OCI-LY7 (cell line): ENCODE measurements at regions not wholly inside any gene's neighbourhood (a gene's known extent, or its start where the extent isn't known, plus 50 kb on each side); places are given as distances from the start of the nearest gene placed in this dataset.

Experiments used
- CTCF ChIP-seq: fragments of 200-600 bp; sonication (generic); conservative IDR thresholded peaks from 2 replicates; pipeline ENCODE4 v1.5.1; 2014; ENCODE audit warnings: mild to moderate bottlenecking, antibody characterized with exemption, low read length, moderate library complexity, mixed read lengths
- EZH2phosphoT487 ChIP-seq: fragments of 200-600 bp; sonication (generic); IDR thresholded peaks from 2 replicates; pipeline ENCODE4 v1.6.1; 2018; ENCODE audit warnings: low read depth, borderline replicate concordance, mild to moderate bottlenecking, mixed run types, antibody characterized with exemption, low read length, moderate library complexity, mixed read lengths

- TF ChIP-seq CTCF (no peak), EZH2phosphoT487 (no peak)
These were observed 338.6 kb upstream of the TNC start for GRCh38 chr9:115456515-115456914.
